ENCODE measurements at regions not wholly inside any gene's neighbourhood (a gene's known extent, or its start where the extent isn't known, plus 50 kb on each side); places are given as distances from the start of the nearest gene placed in this dataset.

GRCh38 chr4:180528003-180528402, 1715.2 kb upstream of the TENM3 start:
- no peaks in the 10 kb centered on the region for H3K4me1 ChIP-seq (ENCODE audit: low read length)
- no peak overlapping the region for H3K9ac ChIP-seq (ENCODE audit: low read length)
- no peak overlapping the region for H3K27ac ChIP-seq (ENCODE audit: low read length)
- no peak overlapping the region for H3K4me2 ChIP-seq (ENCODE audit: low read depth, low read length, poor library complexity, severe bottlenecking)
- DNase-seq = no peak
- H3K9me2 ChIP-seq (replicated peaks; ENCODE audit: insufficient read depth, low read length) = no peaks in the 10 kb centered on the region
- H4K20me1 ChIP-seq (ENCODE audit: insufficient read depth, low read depth, low read length) = no peaks in the 10 kb centered on the region
- H2AFZ ChIP-seq (ENCODE audit: low read length) = no peak overlapping the region
- H3K4me3 ChIP-seq (ENCODE audit: low read length) = no peak overlapping the region
- H3K27me3 ChIP-seq (ENCODE audit: low read length) = no peaks in the 10 kb centered on the region
- no peaks in the 10 kb centered on the region for H3K9me3 ChIP-seq (ENCODE audit: low read length)
- no peaks in the 10 kb centered on the region for H3K36me3 ChIP-seq (ENCODE audit: insufficient read depth, low read length)
- no peaks in the 10 kb centered on the region for H3K79me2 ChIP-seq (ENCODE audit: low read length)

DNA sequence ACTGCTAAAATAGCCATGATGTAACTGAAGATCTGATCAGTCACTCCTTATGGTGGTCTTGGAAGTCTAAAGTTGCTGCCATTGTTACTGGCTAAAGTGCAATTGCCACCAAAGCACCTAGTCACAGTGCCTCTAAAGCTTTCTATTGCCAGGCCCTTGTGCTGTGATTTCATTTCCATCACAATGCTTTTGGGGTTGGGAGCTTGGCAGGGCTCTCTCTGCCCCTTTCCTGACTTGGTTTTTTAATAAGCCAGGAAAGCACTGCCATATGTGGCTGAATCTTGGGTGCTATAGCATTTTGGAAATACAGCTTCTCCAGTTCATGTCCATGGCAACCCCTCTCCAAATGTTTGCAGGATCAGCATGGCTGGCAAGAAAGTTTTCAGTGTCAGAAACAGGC, 1712.4 kb upstream of the TENM3 start:
- no peak for DNase-seq
- H3K4me3 ChIP-seq (ENCODE audit: low read length) = no peak overlapping the region
- no peaks in the 10 kb centered on the region for H3K36me3 ChIP-seq (ENCODE audit: insufficient read depth, low read length)
- H4K20me1 ChIP-seq (ENCODE audit: insufficient read depth, low read depth, low read length) = no peaks in the 10 kb centered on the region
- H3K27me3 ChIP-seq (ENCODE audit: low read length) = no peaks in the 10 kb centered on the region
- no peaks in the 10 kb centered on the region for H3K79me2 ChIP-seq (ENCODE audit: low read length)
- H2AFZ ChIP-seq (ENCODE audit: low read length) = no peak overlapping the region
- no peak overlapping the region for H3K9ac ChIP-seq (ENCODE audit: low read length)
- H3K9me3 ChIP-seq (ENCODE audit: low read length) = no peaks in the 10 kb centered on the region
- no peaks in the 10 kb centered on the region for H3K9me2 ChIP-seq (replicated peaks; ENCODE audit: insufficient read depth, low read length)
- H3K4me1 ChIP-seq (ENCODE audit: low read length) = no peaks in the 10 kb centered on the region
- no peak overlapping the region for H3K27ac ChIP-seq (ENCODE audit: low read length)
- no peak overlapping the region for H3K4me2 ChIP-seq (ENCODE audit: low read depth, low read length, poor library complexity, severe bottlenecking)

DNA sequence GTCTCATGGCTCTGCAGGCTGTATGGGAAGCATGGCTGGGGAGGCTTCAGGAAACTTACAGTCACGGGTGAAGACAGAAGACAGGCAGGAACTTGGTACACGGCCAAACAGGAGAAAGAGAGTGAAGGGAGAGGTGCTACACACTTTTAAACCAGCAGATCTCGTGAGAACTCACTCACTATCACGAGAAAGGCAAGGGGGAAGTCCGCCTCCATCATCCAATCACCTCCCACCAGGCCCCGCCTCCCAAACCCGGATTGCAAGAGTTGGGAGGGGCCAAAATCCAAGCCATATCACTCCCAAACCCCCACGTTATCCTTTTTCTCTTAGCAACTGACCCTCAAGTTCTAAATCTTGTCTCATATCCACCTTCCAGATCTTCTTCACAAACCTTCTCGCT, 1710.5 kb upstream of the TENM3 start:
- no peaks in the 10 kb centered on the region for H3K4me1 ChIP-seq (ENCODE audit: low read length)
- H3K9me3 ChIP-seq (ENCODE audit: low read length) = no peaks in the 10 kb centered on the region
- no peak overlapping the region for H3K4me2 ChIP-seq (ENCODE audit: low read depth, low read length, poor library complexity, severe bottlenecking)
- no peaks in the 10 kb centered on the region for H3K9me2 ChIP-seq (replicated peaks; ENCODE audit: insufficient read depth, low read length)
- H2AFZ ChIP-seq (ENCODE audit: low read length) = no peak overlapping the region
- no peaks in the 10 kb centered on the region for H4K20me1 ChIP-seq (ENCODE audit: insufficient read depth, low read depth, low read length)
- no peak for DNase-seq
- H3K79me2 ChIP-seq (ENCODE audit: low read length) = no peaks in the 10 kb centered on the region
- no peaks in the 10 kb centered on the region for H3K36me3 ChIP-seq (ENCODE audit: insufficient read depth, low read length)
- no peak overlapping the region for H3K9ac ChIP-seq (ENCODE audit: low read length)
- no peak overlapping the region for H3K4me3 ChIP-seq (ENCODE audit: low read length)
- no peaks in the 10 kb centered on the region for H3K27me3 ChIP-seq (ENCODE audit: low read length)
- no peak overlapping the region for H3K27ac ChIP-seq (ENCODE audit: low read length)

- Histone ChIP-seq H3K27me3 (ENCODE audit: low read length) (no peaks in the 10 kb centered on the region), H2AFZ (ENCODE audit: low read length) (no peak overlapping the region), H3K4me2 (ENCODE audit: low read depth, low read length, poor library complexity, severe bottlenecking) (no peak overlapping the region), H3K9me3 (ENCODE audit: low read length) (no peaks in the 10 kb centered on the region), H3K4me1 (ENCODE audit: low read length) (no peaks in the 10 kb centered on the region), H3K36me3 (ENCODE audit: insufficient read depth, low read length) (no peaks in the 10 kb centered on the region), H3K79me2 (ENCODE audit: low read length) (no peaks in the 10 kb centered on the region), H3K27ac (ENCODE audit: low read length) (no peak overlapping the region), H3K9ac (ENCODE audit: low read length) (no peak overlapping the region), H3K4me3 (ENCODE audit: low read length) (no peak overlapping the region), H3K9me2 (replicated peaks; ENCODE audit: insufficient read depth, low read length) (no peaks in the 10 kb centered on the region), H4K20me1 (ENCODE audit: insufficient read depth, low read depth, low read length) (no peaks in the 10 kb centered on the region)
- DNase-seq = no peak
Measured at GRCh38 chr4:180538384-180539057, 1704.7 kb upstream of the TENM3 start.

DNA sequence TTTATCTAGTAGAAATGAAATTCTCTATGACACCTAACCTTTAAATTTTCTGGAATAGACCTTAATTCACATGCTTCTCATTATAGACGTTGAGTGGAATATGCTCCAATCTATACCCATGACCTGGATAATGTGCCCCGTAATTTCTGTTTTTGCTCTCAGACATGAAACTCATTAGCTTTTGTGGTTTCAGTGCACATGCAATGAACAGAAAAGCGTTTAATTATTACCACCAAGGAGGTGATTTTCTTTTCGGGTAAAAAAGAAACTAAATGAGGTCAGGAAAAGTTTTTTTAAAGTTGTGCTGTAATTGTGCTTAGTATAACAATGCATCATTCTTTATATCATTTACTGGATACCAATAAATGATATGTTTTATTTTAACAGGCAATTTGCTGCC, 1703.9 kb upstream of the TENM3 start:
- no peaks in the 10 kb centered on the region for H4K20me1 ChIP-seq (ENCODE audit: insufficient read depth, low read depth, low read length)
- no peaks in the 10 kb centered on the region for H3K9me3 ChIP-seq (ENCODE audit: low read length)
- H3K4me2 ChIP-seq (ENCODE audit: low read depth, low read length, poor library complexity, severe bottlenecking) = no peak overlapping the region
- H2AFZ ChIP-seq (ENCODE audit: low read length) = no peak overlapping the region
- no peak overlapping the region for H3K4me3 ChIP-seq (ENCODE audit: low read length)
- no peaks in the 10 kb centered on the region for H3K79me2 ChIP-seq (ENCODE audit: low read length)
- no peaks in the 10 kb centered on the region for H3K27me3 ChIP-seq (ENCODE audit: low read length)
- no peaks in the 10 kb centered on the region for H3K9me2 ChIP-seq (replicated peaks; ENCODE audit: insufficient read depth, low read length)
- H3K27ac ChIP-seq (ENCODE audit: low read length) = no peak overlapping the region
- no peaks in the 10 kb centered on the region for H3K36me3 ChIP-seq (ENCODE audit: insufficient read depth, low read length)
- H3K9ac ChIP-seq (ENCODE audit: low read length) = no peak overlapping the region
- no peak for DNase-seq
- no peaks in the 10 kb centered on the region for H3K4me1 ChIP-seq (ENCODE audit: low read length)

DNA sequence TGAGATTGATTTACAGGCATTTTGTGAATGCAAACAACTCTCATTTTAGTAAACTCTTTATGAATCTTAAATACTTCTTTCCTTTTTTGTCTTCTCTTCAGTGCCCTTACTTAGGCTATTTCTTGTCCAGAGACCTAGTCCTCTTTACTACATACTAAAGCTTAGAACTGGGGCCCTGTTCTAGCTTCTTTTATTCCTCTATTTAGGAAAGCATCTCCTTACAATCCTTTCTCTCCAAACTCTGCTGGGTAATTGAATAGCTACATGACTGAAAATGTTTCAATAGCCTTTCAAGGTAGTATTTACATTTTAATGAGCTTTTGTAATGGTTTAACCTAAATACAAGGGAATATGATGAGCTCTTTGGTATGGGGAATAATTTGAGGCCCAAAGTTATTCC, 1701.5 kb upstream of the TENM3 start:
- Histone ChIP-seq H3K4me1 (ENCODE audit: low read length) (no peaks in the 10 kb centered on the region), H2AFZ (ENCODE audit: low read length) (no peak overlapping the region), H3K79me2 (ENCODE audit: low read length) (no peaks in the 10 kb centered on the region), H3K9me2 (replicated peaks; ENCODE audit: insufficient read depth, low read length) (no peaks in the 10 kb centered on the region), H3K9me3 (ENCODE audit: low read length) (no peaks in the 10 kb centered on the region), H3K4me2 (ENCODE audit: low read depth, low read length, poor library complexity, severe bottlenecking) (no peak overlapping the region), H3K27me3 (ENCODE audit: low read length) (no peaks in the 10 kb centered on the region), H3K27ac (ENCODE audit: low read length) (no peak overlapping the region), H3K36me3 (ENCODE audit: insufficient read depth, low read length) (no peaks in the 10 kb centered on the region), H3K4me3 (ENCODE audit: low read length) (no peak overlapping the region), H4K20me1 (ENCODE audit: insufficient read depth, low read depth, low read length) (no peaks in the 10 kb centered on the region), H3K9ac (ENCODE audit: low read length) (no peak overlapping the region)
- DNase-seq = no peak

DNA sequence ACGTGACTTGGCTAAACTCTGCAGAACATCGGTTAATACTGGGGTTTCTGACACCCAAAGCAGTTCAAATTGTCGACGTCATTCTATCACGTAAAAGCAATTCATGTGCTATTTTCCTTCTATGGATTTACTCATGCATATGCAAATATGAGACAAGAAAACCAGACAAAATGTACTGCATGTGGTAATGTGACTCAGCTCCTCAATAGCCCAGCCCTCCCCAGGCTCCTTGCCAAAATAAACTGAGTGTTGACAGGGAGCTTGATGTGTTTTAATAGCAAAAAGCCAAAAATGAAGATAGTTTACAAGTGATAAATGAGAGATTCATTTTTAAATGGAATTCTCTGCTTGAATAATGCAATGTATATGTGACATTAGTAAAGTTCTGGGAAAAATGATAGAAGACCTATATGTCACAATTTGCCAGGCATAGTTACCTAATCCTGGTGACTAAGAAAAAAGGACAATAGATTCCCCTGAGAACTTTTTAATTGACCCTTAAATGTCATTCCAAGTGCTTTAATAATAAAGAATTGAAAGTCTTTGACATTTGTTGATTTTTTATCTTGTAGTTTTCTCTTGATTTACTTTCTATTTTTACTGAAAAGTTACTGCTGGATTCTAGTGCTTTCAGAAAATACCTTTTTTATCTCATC, 1700.6 kb upstream of the TENM3 start:
- H3K36me3 ChIP-seq (ENCODE audit: insufficient read depth, low read length) = no peaks in the 10 kb centered on the region
- H3K27me3 ChIP-seq (ENCODE audit: low read length) = no peaks in the 10 kb centered on the region
- H3K4me1 ChIP-seq (ENCODE audit: low read length) = no peaks in the 10 kb centered on the region
- no peaks in the 10 kb centered on the region for H4K20me1 ChIP-seq (ENCODE audit: insufficient read depth, low read depth, low read length)
- no peaks in the 10 kb centered on the region for H3K9me2 ChIP-seq (replicated peaks; ENCODE audit: insufficient read depth, low read length)
- H3K9me3 ChIP-seq (ENCODE audit: low read length) = no peaks in the 10 kb centered on the region
- no peaks in the 10 kb centered on the region for H3K79me2 ChIP-seq (ENCODE audit: low read length)
- H2AFZ ChIP-seq (ENCODE audit: low read length) = no peak overlapping the region
- no peak overlapping the region for H3K27ac ChIP-seq (ENCODE audit: low read length)
- DNase-seq = no peak
- H3K9ac ChIP-seq (ENCODE audit: low read length) = no peak overlapping the region
- H3K4me2 ChIP-seq (ENCODE audit: low read depth, low read length, poor library complexity, severe bottlenecking) = no peak overlapping the region
- no peak overlapping the region for H3K4me3 ChIP-seq (ENCODE audit: low read length)

DNA sequence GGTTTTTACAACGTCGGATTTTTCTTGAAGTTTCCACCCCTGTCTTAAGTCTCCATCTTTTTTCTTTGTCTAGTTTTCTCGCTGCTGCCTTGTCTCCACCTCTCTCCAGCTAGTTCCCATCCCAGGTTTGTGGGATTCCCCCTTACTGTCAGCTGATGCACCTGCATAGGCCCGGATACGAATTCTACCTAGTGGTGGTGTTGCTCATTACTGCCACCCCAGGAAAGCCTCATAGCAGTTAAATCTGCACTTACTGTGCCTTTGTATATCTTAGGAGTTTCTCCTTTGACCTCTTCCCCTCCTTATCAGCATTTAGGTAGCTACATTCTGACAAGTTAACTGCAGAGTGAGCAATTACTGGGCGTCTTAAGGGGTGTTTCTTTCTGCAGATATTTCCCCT, 1693.1 kb upstream of the TENM3 start:
- DNase-seq = no peak
- Histone ChIP-seq H4K20me1 (ENCODE audit: insufficient read depth, low read depth, low read length) (no peaks in the 10 kb centered on the region), H3K4me2 (ENCODE audit: low read depth, low read length, poor library complexity, severe bottlenecking) (no peak overlapping the region), H3K27ac (ENCODE audit: low read length) (no peak overlapping the region), H3K36me3 (ENCODE audit: insufficient read depth, low read length) (no peaks in the 10 kb centered on the region), H3K9ac (ENCODE audit: low read length) (no peak overlapping the region), H3K79me2 (ENCODE audit: low read length) (no peaks in the 10 kb centered on the region), H3K4me1 (ENCODE audit: low read length) (no peaks in the 10 kb centered on the region), H3K9me2 (replicated peaks; ENCODE audit: insufficient read depth, low read length) (no peaks in the 10 kb centered on the region), H3K4me3 (ENCODE audit: low read length) (no peak overlapping the region), H3K27me3 (ENCODE audit: low read length) (no peaks in the 10 kb centered on the region), H3K9me3 (ENCODE audit: low read length) (no peaks in the 10 kb centered on the region), H2AFZ (ENCODE audit: low read length) (no peak overlapping the region)
